Fibroblast of lung (primary cell): ENCODE measurements at regions not wholly inside any gene's neighbourhood (a gene's known extent, or its start where the extent isn't known, plus 50 kb on each side); places are given as distances from the start of the nearest gene placed in this dataset.

Experiments
- DNase-seq, 2 donors: peaks; one replicate each; pipeline versions ENCODE4 v3.0.0 to v3.0.0-alpha.2; 2010; ENCODE audit warnings: low read depth in 2 of 2
- H2AFZ ChIP-seq: 2 replicates; pipeline ENCODE4 v1.5.1; 2012; ENCODE audit warnings: low read length, control low read depth, inconsistent platforms
- H3K27ac ChIP-seq: 2 replicates; pipeline ENCODE4 v1.5.1; 2011; ENCODE audit warnings: low read length, control low read depth; ENCODE audit not compliant: insufficient read depth
- H3K27me3 ChIP-seq: 2 replicates; pipeline ENCODE4 v1.5.1; 2011; ENCODE audit warnings: mild to moderate bottlenecking, low read length; ENCODE audit not compliant: control insufficient read depth, insufficient read depth
- H3K36me3 ChIP-seq: 2 replicates; pipeline ENCODE4 v1.5.1; 2011; ENCODE audit warnings: low read length; ENCODE audit not compliant: control insufficient read depth, insufficient read depth
- H3K4me1 ChIP-seq: 2 replicates; pipeline ENCODE4 v1.5.1; 2011; ENCODE audit warnings: low read length; ENCODE audit not compliant: control insufficient read depth, insufficient read depth; ENCODE audit errors: extremely low read depth
- H3K4me2 ChIP-seq: 2 replicates; pipeline ENCODE4 v1.5.1; 2011; ENCODE audit warnings: low read length, control low read depth; ENCODE audit not compliant: insufficient read depth; ENCODE audit errors: extremely low read depth
- H3K4me3 ChIP-seq, 4 experiments: fragments of 200-600 bp in 1 of 4; sonication (generic) in 1 of 4; replicated peaks in 1 of 4; 2 replicates each; pipeline ENCODE4 v1.5.1; 2011 to 2016; ENCODE audit warnings: low read length in 4 of 4, low read depth in 3 of 4, mild to moderate bottlenecking in 3 of 4, control low read depth in 2 of 4, inconsistent platforms in 1 of 4, mixed read lengths in 1 of 4; ENCODE audit not compliant: insufficient read depth in 1 of 4; ENCODE audit errors: control extremely low read depth in 1 of 4
- H3K79me2 ChIP-seq: 2 replicates; pipeline ENCODE4 v1.5.1; 2012; ENCODE audit warnings: mild to moderate bottlenecking, low read length, inconsistent platforms; ENCODE audit not compliant: control insufficient read depth, insufficient read depth
- H3K9ac ChIP-seq: 2 replicates; pipeline ENCODE4 v1.5.1; 2011; ENCODE audit warnings: mild to moderate bottlenecking, low read length, control low read depth; ENCODE audit not compliant: insufficient read depth
- H3K9me3 ChIP-seq: 2 replicates; pipeline ENCODE4 v1.5.1; 2012; ENCODE audit warnings: low read depth, low read length; ENCODE audit not compliant: control insufficient read depth, insufficient read depth
- H4K20me1 ChIP-seq: 2 replicates; pipeline ENCODE4 v1.5.1; 2011; ENCODE audit warnings: low read length; ENCODE audit not compliant: control insufficient read depth, insufficient read depth; ENCODE audit errors: extremely low read depth
- EZH2 ChIP-seq: IDR thresholded peaks from 2 replicates; pipeline ENCODE4 v1.5.1; 2012; ENCODE audit warnings: low read length, control low read depth, mild to moderate bottlenecking; ENCODE audit errors: missing control alignments
- TF ChIP-seq, protein P1 (sequence below), 2 donors: IDR thresholded peaks in 1 of 2; conservative IDR thresholded peaks in 1 of 2; 1 replicate in 1 of 2; 2 replicates in 1 of 2; pipeline ENCODE4 v1.5.1; 2011 to 2012; ENCODE audit warnings: low read length in 2 of 2, control low read depth in 1 of 2, inconsistent platforms in 1 of 2, low read depth in 1 of 2, mild to moderate bottlenecking in 1 of 2

DNA sequence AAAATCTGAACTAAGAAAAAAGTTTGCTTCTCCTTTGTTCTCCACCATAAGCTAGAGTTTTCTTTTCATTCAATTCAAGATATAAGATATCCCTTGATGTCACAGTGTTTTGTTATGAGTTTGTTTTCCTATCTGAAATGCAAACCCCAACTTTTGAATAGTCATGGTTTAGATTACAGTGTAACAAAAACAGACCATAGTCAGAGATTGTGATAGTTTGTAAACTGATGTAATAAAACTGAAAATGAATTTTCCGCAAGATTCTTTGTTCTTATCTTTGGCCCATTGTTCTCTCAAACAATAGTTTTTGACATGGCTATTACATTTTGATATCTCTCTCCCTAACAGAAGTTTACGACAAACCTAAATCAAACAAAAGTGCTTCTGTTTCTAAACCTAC lies 121.7 kb upstream of the GADL1 start:
- Histone ChIP-seq H3K79me2 (no peaks in the 10 kb centered on the region), H4K20me1 (no peaks in the 10 kb centered on the region), H3K27ac (no peak overlapping the region), H2AFZ (no peak overlapping the region), H3K9me3 (no peaks in the 10 kb centered on the region), H3K4me3 (no peak overlapping the region), H3K4me1 (no peaks in the 10 kb centered on the region), H3K27me3 (no peaks in the 10 kb centered on the region), H3K9ac (no peak overlapping the region), H3K36me3 (no peaks in the 10 kb centered on the region), H3K4me2 (no peak overlapping the region)
- DNase-seq: no peak
- TF ChIP-seq, protein P1, sequence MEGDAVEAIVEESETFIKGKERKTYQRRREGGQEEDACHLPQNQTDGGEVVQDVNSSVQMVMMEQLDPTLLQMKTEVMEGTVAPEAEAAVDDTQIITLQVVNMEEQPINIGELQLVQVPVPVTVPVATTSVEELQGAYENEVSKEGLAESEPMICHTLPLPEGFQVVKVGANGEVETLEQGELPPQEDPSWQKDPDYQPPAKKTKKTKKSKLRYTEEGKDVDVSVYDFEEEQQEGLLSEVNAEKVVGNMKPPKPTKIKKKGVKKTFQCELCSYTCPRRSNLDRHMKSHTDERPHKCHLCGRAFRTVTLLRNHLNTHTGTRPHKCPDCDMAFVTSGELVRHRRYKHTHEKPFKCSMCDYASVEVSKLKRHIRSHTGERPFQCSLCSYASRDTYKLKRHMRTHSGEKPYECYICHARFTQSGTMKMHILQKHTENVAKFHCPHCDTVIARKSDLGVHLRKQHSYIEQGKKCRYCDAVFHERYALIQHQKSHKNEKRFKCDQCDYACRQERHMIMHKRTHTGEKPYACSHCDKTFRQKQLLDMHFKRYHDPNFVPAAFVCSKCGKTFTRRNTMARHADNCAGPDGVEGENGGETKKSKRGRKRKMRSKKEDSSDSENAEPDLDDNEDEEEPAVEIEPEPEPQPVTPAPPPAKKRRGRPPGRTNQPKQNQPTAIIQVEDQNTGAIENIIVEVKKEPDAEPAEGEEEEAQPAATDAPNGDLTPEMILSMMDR (conservative IDR thresholded peaks at IDR 0.05 in 1 of 2, IDR thresholded peaks at IDR 0.05 in 1 of 2; ENCODE audit: low read depth in 1 of 2, low read length in 2 of 2): no peak
- no peak for TF ChIP-seq EZH2

DNA sequence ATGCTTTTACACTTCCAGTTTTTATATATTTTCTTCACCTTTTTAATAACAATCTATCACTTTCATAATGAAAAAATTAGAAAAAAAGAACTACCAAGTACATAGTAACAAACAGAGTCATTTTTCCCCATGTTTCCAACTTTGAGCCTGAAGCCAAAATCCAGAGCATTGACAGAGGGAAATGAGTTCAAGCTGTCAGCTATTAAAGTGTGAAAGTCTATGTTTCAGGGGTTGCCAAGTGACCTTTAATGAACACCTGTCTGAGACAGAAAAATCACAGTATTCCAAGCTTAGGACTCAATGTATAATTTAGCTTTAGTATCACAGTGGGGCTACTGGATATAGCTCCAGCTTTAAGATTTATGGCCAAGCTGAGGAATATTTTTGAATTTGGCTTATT lies 128.3 kb upstream of the GADL1 start:
- no peaks in the 10 kb centered on the region for H4K20me1 ChIP-seq
- DNase-seq: no peak
- H3K36me3 ChIP-seq: no peaks in the 10 kb centered on the region
- H3K27ac ChIP-seq: no peak overlapping the region
- H3K4me2 ChIP-seq: no peak overlapping the region
- no peak overlapping the region for H2AFZ ChIP-seq
- no peaks in the 10 kb centered on the region for H3K4me1 ChIP-seq
- TF ChIP-seq, protein P1 (conservative IDR thresholded peaks at IDR 0.05 in 1 of 2, IDR thresholded peaks at IDR 0.05 in 1 of 2; ENCODE audit: low read depth in 1 of 2, low read length in 2 of 2): no peak
- no peak for TF ChIP-seq EZH2
- no peak overlapping the region for H3K9ac ChIP-seq
- H3K4me3 ChIP-seq: no peak overlapping the region
- H3K9me3 ChIP-seq: no peaks in the 10 kb centered on the region
- no peaks in the 10 kb centered on the region for H3K79me2 ChIP-seq
- H3K27me3 ChIP-seq: no peaks in the 10 kb centered on the region

DNA sequence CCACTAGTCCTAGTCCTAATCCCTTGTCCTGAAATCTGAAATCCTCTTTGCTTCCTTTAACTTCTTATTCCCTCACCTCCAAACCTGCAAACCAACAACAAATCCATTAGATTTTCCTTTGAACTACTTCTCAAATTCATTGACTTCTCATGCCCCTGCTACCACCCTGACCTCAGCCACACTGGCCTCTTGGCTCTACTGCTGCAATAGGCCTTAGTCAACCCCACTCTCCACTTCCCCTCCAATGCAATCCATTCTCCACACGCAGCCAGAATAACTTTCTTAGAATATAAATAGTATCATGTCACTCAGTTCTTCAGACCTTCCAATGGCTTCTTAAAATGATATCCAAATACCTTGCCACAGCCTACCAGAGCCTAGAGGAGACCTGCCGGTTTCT lies 131.1 kb upstream of the GADL1 start:
- Histone ChIP-seq H3K9me3 (no peaks in the 10 kb centered on the region), H3K4me1 (no peaks in the 10 kb centered on the region), H3K4me2 (no peak overlapping the region), H3K27ac (no peak overlapping the region), H4K20me1 (no peaks in the 10 kb centered on the region), H3K36me3 (no peaks in the 10 kb centered on the region), H3K79me2 (no peaks in the 10 kb centered on the region), H2AFZ (no peak overlapping the region), H3K4me3 (no peak overlapping the region), H3K9ac (no peak overlapping the region), H3K27me3 (no peaks in the 10 kb centered on the region)
- DNase-seq: no peak
- no peak for TF ChIP-seq EZH2
- TF ChIP-seq, protein P1 (conservative IDR thresholded peaks at IDR 0.05 in 1 of 2, IDR thresholded peaks at IDR 0.05 in 1 of 2; ENCODE audit: low read depth in 1 of 2, low read length in 2 of 2): no peak
